Keratinocyte (primary cell): ENCODE measurements at regions not wholly inside any gene's neighbourhood (a gene's known extent, or its start where the extent isn't known, plus 50 kb on each side); places are given as distances from the start of the nearest gene placed in this dataset.

Experiments used
- DNase-seq: peaks from one replicate; pipeline ENCODE4 v3.0.0-alpha.2; 2011; ENCODE audit warnings: low read depth, missing footprints, low spot score
- FAIRE-seq: peaks from 2 replicates; lab custom pipeline; 2011; peaks lifted over from hg19 to GRCh38; lab: Jason Lieb, UNC
- H2AFZ ChIP-seq: 2 replicates; pipeline ENCODE4 v1.6.0; 2012; ENCODE audit warnings: low read length, control low read depth, inconsistent platforms; ENCODE audit not compliant: control insufficient read depth
- H3K27ac ChIP-seq: 2 replicates; pipeline ENCODE4 v1.5.1; 2011; ENCODE audit warnings: low read length; ENCODE audit not compliant: control insufficient read depth, insufficient read depth
- H3K27me3 ChIP-seq: 3 replicates; pipeline ENCODE4 v1.6.0; 2011; ENCODE audit warnings: low read length; ENCODE audit not compliant: control insufficient read depth, insufficient read depth; ENCODE audit errors: extremely low read depth
- H3K36me3 ChIP-seq, 2 experiments: 2 replicates in 1 of 2; 3 replicates in 1 of 2; pipeline ENCODE4 v1.5.1; 2011; ENCODE audit warnings: low read length in 2 of 2, mild to moderate bottlenecking in 1 of 2; ENCODE audit not compliant: control insufficient read depth in 2 of 2, insufficient read depth in 2 of 2; ENCODE audit errors: extremely low read depth in 1 of 2
- H3K4me1 ChIP-seq: 3 replicates; pipeline ENCODE4 v1.5.1; 2011; ENCODE audit warnings: low read length; ENCODE audit not compliant: control insufficient read depth, insufficient read depth; ENCODE audit errors: extremely low read depth
- H3K4me2 ChIP-seq: 3 replicates; pipeline ENCODE4 v1.6.0; 2011; ENCODE audit warnings: low read depth, low read length; ENCODE audit not compliant: control insufficient read depth, insufficient read depth; ENCODE audit errors: extremely low read depth
- H3K4me3 ChIP-seq, 3 experiments: fragments of 200-600 bp in 1 of 3; sonication (generic) in 1 of 3; 2 replicates in 2 of 3; 3 replicates in 1 of 3; pipeline ENCODE4 v1.5.1; 2011 to 2016; ENCODE audit warnings: low read length in 3 of 3, mild to moderate bottlenecking in 3 of 3, control low read depth in 2 of 3, inconsistent platforms in 1 of 3, low read depth in 1 of 3, mixed read lengths in 1 of 3, mixed run types in 1 of 3, moderate library complexity in 1 of 3; ENCODE audit not compliant: control insufficient read depth in 2 of 3, insufficient read depth in 2 of 3; ENCODE audit errors: extremely low read depth in 1 of 3
- H3K79me2 ChIP-seq: 2 replicates; pipeline ENCODE4 v1.6.0; 2012; ENCODE audit warnings: low read length; ENCODE audit not compliant: control insufficient read depth, insufficient read depth
- H3K9ac ChIP-seq: 3 replicates; pipeline ENCODE4 v1.6.0; 2011; ENCODE audit warnings: low read length; ENCODE audit not compliant: control insufficient read depth, insufficient read depth; ENCODE audit errors: extremely low read depth
- H3K9me1 ChIP-seq: 3 replicates; pipeline ENCODE4 v1.6.0; 2011; ENCODE audit warnings: low read length; ENCODE audit not compliant: control insufficient read depth, insufficient read depth; ENCODE audit errors: extremely low read depth
- H3K9me3 ChIP-seq: 2 replicates; pipeline ENCODE4 v1.5.1; 2012; ENCODE audit warnings: low read depth, low read length; ENCODE audit not compliant: control insufficient read depth
- H4K20me1 ChIP-seq: 3 replicates; pipeline ENCODE4 v1.6.0; 2011; ENCODE audit warnings: low read length; ENCODE audit not compliant: control insufficient read depth, insufficient read depth; ENCODE audit errors: extremely low read depth
- CTCF ChIP-seq, 3 experiments: IDR thresholded peaks in 1 of 3; conservative IDR thresholded peaks in 1 of 3; optimal IDR thresholded peaks in 1 of 3; 2 replicates in 2 of 3; 3 replicates in 1 of 3; pipeline versions ENCODE3 to v1.5.1; 2011; ENCODE audit warnings: low read length in 3 of 3, mild to moderate bottlenecking in 3 of 3, moderate library complexity in 2 of 3, control low read depth in 1 of 3, inconsistent platforms in 1 of 3; ENCODE audit not compliant: insufficient read depth in 2 of 3; ENCODE audit errors: extremely low read depth in 1 of 3
- EZH2 ChIP-seq: IDR thresholded peaks from one replicate; pipeline ENCODE4 v1.6.1; 2012; ENCODE audit warnings: inconsistent platforms, mild to moderate bottlenecking, low read length, moderate library complexity
- dilution Hi-C: fragments of 300-500 bp; cut with MboI; formaldehyde crosslinking; loops from one replicate; pipeline ENCODE4 v1.7.0; 2020; ENCODE audit warnings: low sequenced_read_pairs; ENCODE audit not compliant: extremely low pct_ligation_motif_present

- no peak for FAIRE-seq
- Histone ChIP-seq H3K4me3 (no peak overlapping the region), H3K36me3 (no peaks in the 10 kb centered on the region), H4K20me1 (no peaks in the 10 kb centered on the region), H3K9ac (no peak overlapping the region), H3K9me1 (no peaks in the 10 kb centered on the region), H3K27me3 (no peaks in the 10 kb centered on the region), H2AFZ (no peak overlapping the region), H3K9me3 (no peaks in the 10 kb centered on the region), H3K27ac (no peak overlapping the region), H3K4me2 (no peak overlapping the region), H3K4me1 (no peaks in the 10 kb centered on the region), H3K79me2 (no peaks in the 10 kb centered on the region)
- TF ChIP-seq CTCF (optimal IDR thresholded peaks at IDR 0.05 in 1 of 3, IDR thresholded peaks at IDR 0.05 in 1 of 3, conservative IDR thresholded peaks at IDR 0.05 in 1 of 3; ENCODE audit: extremely low read depth in 1 of 3, insufficient read depth in 2 of 3, low read length in 3 of 3) (no peak), EZH2 (no peak)
- no peak for DNase-seq
- dilution Hi-C loops, result no loop called here
Observed at GRCh38 chr3:55201779-55202178, 273.9 kb upstream of the LRTM1 start.

GRCh38 chr3:55200906-55201305, 273.0 kb upstream of the LRTM1 start:
- TF ChIP-seq CTCF (optimal IDR thresholded peaks at IDR 0.05 in 1 of 3, IDR thresholded peaks at IDR 0.05 in 1 of 3, conservative IDR thresholded peaks at IDR 0.05 in 1 of 3; ENCODE audit: extremely low read depth in 1 of 3, insufficient read depth in 2 of 3, low read length in 3 of 3), result no peak
- no peak for TF ChIP-seq EZH2
- no peak overlapping the region for H3K4me2 ChIP-seq
- no peak overlapping the region for H3K9ac ChIP-seq
- H2AFZ ChIP-seq, result no peak overlapping the region
- H3K4me1 ChIP-seq, result no peaks in the 10 kb centered on the region
- no peaks in the 10 kb centered on the region for H3K9me1 ChIP-seq
- no peaks in the 10 kb centered on the region for H3K27me3 ChIP-seq
- no peak overlapping the region for H3K4me3 ChIP-seq
- dilution Hi-C loops, result no loop called here
- no peaks in the 10 kb centered on the region for H3K9me3 ChIP-seq
- H3K27ac ChIP-seq, result no peak overlapping the region
- no peaks in the 10 kb centered on the region for H3K36me3 ChIP-seq
- H4K20me1 ChIP-seq, result no peaks in the 10 kb centered on the region
- no peaks in the 10 kb centered on the region for H3K79me2 ChIP-seq
- FAIRE-seq (no peak), DNase-seq (no peak)
